Fibroblast of lung (primary cell): ENCODE measurements at regions not wholly inside any gene's neighbourhood (a gene's known extent, or its start where the extent isn't known, plus 50 kb on each side); places are given as distances from the start of the nearest gene placed in this dataset.

Experiments
- EZH2 ChIP-seq: IDR thresholded peaks from 2 replicates; pipeline ENCODE4 v1.5.1; 2012; ENCODE audit warnings: low read length, control low read depth, mild to moderate bottlenecking; ENCODE audit errors: missing control alignments
- TF ChIP-seq, protein P1 (sequence below), 2 donors: IDR thresholded peaks in 1 of 2; conservative IDR thresholded peaks in 1 of 2; 1 replicate in 1 of 2; 2 replicates in 1 of 2; pipeline ENCODE4 v1.5.1; 2011 to 2012; ENCODE audit warnings: low read length in 2 of 2, control low read depth in 1 of 2, inconsistent platforms in 1 of 2, low read depth in 1 of 2, mild to moderate bottlenecking in 1 of 2

- TF ChIP-seq, protein P1, sequence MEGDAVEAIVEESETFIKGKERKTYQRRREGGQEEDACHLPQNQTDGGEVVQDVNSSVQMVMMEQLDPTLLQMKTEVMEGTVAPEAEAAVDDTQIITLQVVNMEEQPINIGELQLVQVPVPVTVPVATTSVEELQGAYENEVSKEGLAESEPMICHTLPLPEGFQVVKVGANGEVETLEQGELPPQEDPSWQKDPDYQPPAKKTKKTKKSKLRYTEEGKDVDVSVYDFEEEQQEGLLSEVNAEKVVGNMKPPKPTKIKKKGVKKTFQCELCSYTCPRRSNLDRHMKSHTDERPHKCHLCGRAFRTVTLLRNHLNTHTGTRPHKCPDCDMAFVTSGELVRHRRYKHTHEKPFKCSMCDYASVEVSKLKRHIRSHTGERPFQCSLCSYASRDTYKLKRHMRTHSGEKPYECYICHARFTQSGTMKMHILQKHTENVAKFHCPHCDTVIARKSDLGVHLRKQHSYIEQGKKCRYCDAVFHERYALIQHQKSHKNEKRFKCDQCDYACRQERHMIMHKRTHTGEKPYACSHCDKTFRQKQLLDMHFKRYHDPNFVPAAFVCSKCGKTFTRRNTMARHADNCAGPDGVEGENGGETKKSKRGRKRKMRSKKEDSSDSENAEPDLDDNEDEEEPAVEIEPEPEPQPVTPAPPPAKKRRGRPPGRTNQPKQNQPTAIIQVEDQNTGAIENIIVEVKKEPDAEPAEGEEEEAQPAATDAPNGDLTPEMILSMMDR (conservative IDR thresholded peaks at IDR 0.05 in 1 of 2, IDR thresholded peaks at IDR 0.05 in 1 of 2; ENCODE audit: low read depth in 1 of 2, low read length in 2 of 2), result no peak
- no peak for TF ChIP-seq EZH2
These were observed 239.6 kb downstream of the MREG start for GRCh38 chr2:215773728-215774127.
